ENCODE measurements at regions not wholly inside any gene's neighbourhood (a gene's known extent, or its start where the extent isn't known, plus 50 kb on each side); places are given as distances from the start of the nearest gene placed in this dataset.

DNA sequence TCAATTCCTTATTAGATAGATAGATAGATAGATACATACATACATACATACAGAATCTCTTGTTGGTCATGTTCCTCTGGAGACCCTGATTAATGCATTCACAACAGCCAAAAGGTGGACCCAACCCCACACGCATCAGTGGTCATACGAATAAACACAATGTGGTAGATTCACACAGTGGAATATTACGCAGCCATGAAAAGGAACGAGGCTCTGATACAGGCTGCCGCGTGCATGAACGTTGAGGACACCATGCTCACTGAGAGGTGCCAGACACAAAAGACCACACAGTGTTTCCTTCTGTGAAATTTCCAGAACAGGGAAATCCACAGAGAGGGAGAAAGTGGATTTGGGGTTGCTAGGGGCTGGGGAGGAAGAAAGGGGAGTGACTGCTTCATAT lies 136.7 kb downstream of the CRLF2 start:
- dilution Hi-C loops (cut with HindIII; ENCODE audit: low sequenced_read_pairs, unreplicated experiment) = no loop called here
- H3K9ac ChIP-seq (ENCODE audit: low read depth, low read length) = no peak overlapping the region
- H3K36me3 ChIP-seq (ENCODE audit: control insufficient read depth, insufficient read depth, low read length) = no peaks in the 10 kb centered on the region
- no peak overlapping the region for H3K4me3 ChIP-seq (ENCODE audit: insufficient read depth, low read depth, low read length)
- no peaks in the 10 kb centered on the region for H3K79me1 ChIP-seq (ENCODE audit: low read depth in 1 of 2, low read length in 2 of 2)
- no peak overlapping the region for H2BK15ac ChIP-seq (ENCODE audit: low read depth, low read length)
- TF ChIP-seq SMC3 (IDR thresholded peaks at IDR 0.05; ENCODE audit: low read depth, low read length) (no peak), RCOR1 (IDR thresholded peaks at IDR 0.05; ENCODE audit: insufficient replicate concordance, low read length) (no peak), POLR2A (IDR thresholded peaks at IDR 0.05; ENCODE audit: low read depth, low read length) (no peak), MAZ (IDR thresholded peaks at IDR 0.05; ENCODE audit: borderline replicate concordance, low read depth, low read length) (no peak), USF2 (IDR thresholded peaks at IDR 0.05; ENCODE audit: low read depth, low read length) (no peak), CEBPB (IDR thresholded peaks at IDR 0.05; ENCODE audit: low read depth, low read length) (no peak), MAFK (IDR thresholded peaks at IDR 0.05; ENCODE audit: low read depth, low read length) (no peak), NFE2L2 (IDR thresholded peaks at IDR 0.05; ENCODE audit: low read depth, low read length) (no peak), RFX5 (IDR thresholded peaks at IDR 0.05; ENCODE audit: low read depth, low read length) (no peak), ELK1 (IDR thresholded peaks at IDR 0.05; ENCODE audit: borderline replicate concordance, low read depth, low read length) (no peak), RAD21 (IDR thresholded peaks at IDR 0.05; ENCODE audit: low read length) (no peak), BHLHE40 (IDR thresholded peaks at IDR 0.05; ENCODE audit: low read depth, low read length) (no peak)
- TF ChIP-seq, protein P1, sequence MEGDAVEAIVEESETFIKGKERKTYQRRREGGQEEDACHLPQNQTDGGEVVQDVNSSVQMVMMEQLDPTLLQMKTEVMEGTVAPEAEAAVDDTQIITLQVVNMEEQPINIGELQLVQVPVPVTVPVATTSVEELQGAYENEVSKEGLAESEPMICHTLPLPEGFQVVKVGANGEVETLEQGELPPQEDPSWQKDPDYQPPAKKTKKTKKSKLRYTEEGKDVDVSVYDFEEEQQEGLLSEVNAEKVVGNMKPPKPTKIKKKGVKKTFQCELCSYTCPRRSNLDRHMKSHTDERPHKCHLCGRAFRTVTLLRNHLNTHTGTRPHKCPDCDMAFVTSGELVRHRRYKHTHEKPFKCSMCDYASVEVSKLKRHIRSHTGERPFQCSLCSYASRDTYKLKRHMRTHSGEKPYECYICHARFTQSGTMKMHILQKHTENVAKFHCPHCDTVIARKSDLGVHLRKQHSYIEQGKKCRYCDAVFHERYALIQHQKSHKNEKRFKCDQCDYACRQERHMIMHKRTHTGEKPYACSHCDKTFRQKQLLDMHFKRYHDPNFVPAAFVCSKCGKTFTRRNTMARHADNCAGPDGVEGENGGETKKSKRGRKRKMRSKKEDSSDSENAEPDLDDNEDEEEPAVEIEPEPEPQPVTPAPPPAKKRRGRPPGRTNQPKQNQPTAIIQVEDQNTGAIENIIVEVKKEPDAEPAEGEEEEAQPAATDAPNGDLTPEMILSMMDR (conservative IDR thresholded peaks at IDR 0.05; ENCODE audit: low read depth, low read length) = no peak
- no peak overlapping the region for H2BK5ac ChIP-seq (ENCODE audit: low read depth, low read length, poor library complexity, severe bottlenecking)
- BruUV-seq (replicated peaks) = no TSS peak
- in situ Hi-C loops (cut with MboI; ENCODE audit: low sequenced_read_pairs) = no loop called here
- no peak overlapping the region for H4K8ac ChIP-seq (ENCODE audit: low read depth in 2 of 2, low read length in 2 of 2)
- H4K20me1 ChIP-seq (ENCODE audit: insufficient read depth, low read length) = no peaks in the 10 kb centered on the region
- ATAC-seq (ENCODE audit: low read depth) = no peak
- no peak overlapping the region for H2AK9ac ChIP-seq (replicated peaks; ENCODE audit: low read depth, low read length, poor library complexity)
- ChIA-PET POLR2A (ENCODE audit: unreplicated experiment) (no interaction called here), CTCF (no interaction called here)
- WGBS, 2 experiments (ENCODE audit: extremely low coverage in 2 of 2, insufficient read length in 1 of 2) = 80% methylated on average over 3 of the region's 7 CpGs; no CpG with 5 or more reads in 1 of the 2 experiments
- no peaks in the 10 kb centered on the region for H3K27me3 ChIP-seq (ENCODE audit: control insufficient read depth, insufficient read depth, low read length)
- H3K9me1 ChIP-seq (ENCODE audit: insufficient read depth, low read length) = no peaks in the 10 kb centered on the region
- peaks cover 11% of the 10 kb centered on the region for H3K9me3 ChIP-seq (ENCODE audit: control insufficient read depth, insufficient read depth, low read length)
- no peak overlapping the region for H2AK5ac ChIP-seq (ENCODE audit: low read depth, low read length)
- no peak overlapping the region for H3K4me2 ChIP-seq (ENCODE audit: low read depth, low read length)
- no peak overlapping the region for H3K4ac ChIP-seq (ENCODE audit: low read depth, low read length)
- no peak overlapping the region for H2AFZ ChIP-seq (replicated peaks; ENCODE audit: low read length, poor library complexity)
- no peak overlapping the region for H3K18ac ChIP-seq (ENCODE audit: low read depth, low read length)
- no peak overlapping the region for H3K56ac ChIP-seq (ENCODE audit: extremely low read depth, insufficient read depth, low read length)
- no peak overlapping the region for H4K5ac ChIP-seq (ENCODE audit: low read depth, low read length)
- H2BK20ac ChIP-seq (ENCODE audit: low read depth, low read length) = no peak overlapping the region
- intact Hi-C loops (cut with micrococcal nuclease) = no loop called here
- H3K27ac ChIP-seq (ENCODE audit: insufficient read depth, low read length) = no peak overlapping the region
- H3K23ac ChIP-seq (ENCODE audit: low read depth, low read length) = no peak overlapping the region
- DNase-seq = no peak
- no peak overlapping the region for H3K14ac ChIP-seq (replicated peaks; ENCODE audit: low read depth, low read length)
- H2BK120ac ChIP-seq (ENCODE audit: low read depth, low read length) = no peak overlapping the region
- no peaks in the 10 kb centered on the region for H3K4me1 ChIP-seq (ENCODE audit: control insufficient read depth, insufficient read depth, low read length)
- no peak overlapping the region for H4K91ac ChIP-seq (ENCODE audit: insufficient read depth, low read depth, low read length)
